GM23338 (cell line): ENCODE measurements at regions not wholly inside any gene's neighbourhood (a gene's known extent, or its start where the extent isn't known, plus 50 kb on each side); places are given as distances from the start of the nearest gene placed in this dataset.

Experiments used
- ATAC-seq: fragments of 200-7000 bp; cut with Tn5 transposase; 3 replicates; pipeline ENCODE4 v1.9.1; 2020
- DNase-seq: peaks from one replicate; pipeline ENCODE4 v3.0.0-alpha.2; 2015; ENCODE audit warnings: low spot score
- H2AFZ ChIP-seq: fragments of 200-600 bp; sonication (generic); 2 replicates; pipeline ENCODE4 v1.8.0; 2016; ENCODE audit warnings: antibody characterized with exemption, mild to moderate bottlenecking, moderate library complexity
- H3F3A ChIP-seq: fragments of 200-600 bp; sonication (generic); replicated peaks from 2 replicates; pipeline ENCODE4 v1.8.0; 2017; ENCODE audit warnings: antibody characterized with exemption, mixed run types, low read depth
- H3K27ac ChIP-seq: fragments of 200-600 bp; sonication (generic); 2 replicates; pipeline ENCODE4 v1.6.1; 2016; ENCODE audit warnings: low read depth
- H3K27me3 ChIP-seq: fragments of 200-600 bp; sonication (generic); 2 replicates; pipeline ENCODE4 v1.8.0; 2016; ENCODE audit warnings: mild to moderate bottlenecking, mixed run types, moderate library complexity; ENCODE audit not compliant: insufficient read depth
- H3K36me3 ChIP-seq: fragments of 200-600 bp; sonication (generic); 2 replicates; pipeline ENCODE4 v1.8.0; 2016; ENCODE audit warnings: mild to moderate bottlenecking; ENCODE audit not compliant: insufficient read depth
- H3K4me1 ChIP-seq: fragments of 200-600 bp; sonication (generic); 2 replicates; pipeline ENCODE4 v1.8.0; 2016; ENCODE audit warnings: mild to moderate bottlenecking, moderate library complexity; ENCODE audit not compliant: insufficient read depth
- H3K4me2 ChIP-seq: fragments of 200-600 bp; sonication (generic); 2 replicates; pipeline ENCODE4 v1.7.1; 2017; ENCODE audit warnings: mixed run types
- H3K4me3 ChIP-seq: fragments of 200-600 bp; sonication (generic); 2 replicates; pipeline ENCODE4 v1.6.1; 2016; ENCODE audit warnings: mixed run types
- H3K79me2 ChIP-seq: fragments of 200-600 bp; sonication (generic); replicated peaks from 2 replicates; pipeline ENCODE4 v1.8.0; 2017; ENCODE audit warnings: mild to moderate bottlenecking; ENCODE audit not compliant: insufficient read depth
- H3K9me2 ChIP-seq: fragments of 200-600 bp; sonication (generic); 2 replicates; pipeline ENCODE4 v1.8.0; 2017; ENCODE audit not compliant: insufficient read depth
- H4K20me1 ChIP-seq: fragments of 200-600 bp; sonication (generic); replicated peaks from 2 replicates; pipeline ENCODE4 v1.8.0; 2017; ENCODE audit warnings: mild to moderate bottlenecking; ENCODE audit not compliant: insufficient read depth
- H3K27ac Mint-ChIP-seq: 2 replicates; pipeline ENCODE4 v1.8.0; 2020; ENCODE audit warnings: inconsistent platforms, mild to moderate bottlenecking, moderate library complexity, mixed read lengths
- H3K27me3 Mint-ChIP-seq: 3 replicates; pipeline ENCODE4 v1.8.0; 2022; ENCODE audit warnings: low read depth, mild to moderate bottlenecking, moderate library complexity, mixed read lengths, inconsistent platforms; ENCODE audit not compliant: insufficient read depth, poor library complexity
- H3K36me3 Mint-ChIP-seq: 3 replicates; pipeline ENCODE4 v1.8.0; 2021; ENCODE audit warnings: low read depth, mild to moderate bottlenecking, inconsistent platforms, moderate library complexity, mixed read lengths
- H3K4me1 Mint-ChIP-seq: 3 replicates; pipeline ENCODE4 v1.8.0; 2020; ENCODE audit warnings: mild to moderate bottlenecking, inconsistent platforms, mixed read lengths
- H3K4me3 Mint-ChIP-seq: 3 replicates; pipeline ENCODE4 v1.8.0; 2021; ENCODE audit warnings: moderate library complexity, mild to moderate bottlenecking, inconsistent platforms, mixed read lengths
- H3K9me3 Mint-ChIP-seq: 3 replicates; pipeline ENCODE4 v1.8.0; 2020; ENCODE audit warnings: moderate library complexity, mild to moderate bottlenecking, inconsistent platforms, mixed read lengths
- CREB1 ChIP-seq: fragments of 250-450 bp; sonication (Bioruptor Pico); IDR thresholded peaks from 2 replicates; pipeline ENCODE4 v1.5.0; 2020; ENCODE audit warnings: low read depth, mild to moderate bottlenecking, moderate library complexity
- EZH2phosphoT487 ChIP-seq: fragments of 200-600 bp; sonication (generic); IDR thresholded peaks from one replicate; pipeline ENCODE4 v1.8.1; 2018; ENCODE audit warnings: antibody characterized with exemption; ENCODE audit not compliant: unreplicated experiment
- JUNB ChIP-seq: IDR thresholded peaks from one replicate; pipeline ENCODE4 v1.6.1; 2016; ENCODE audit warnings: antibody characterized with exemption; ENCODE audit not compliant: unreplicated experiment
- NANOG ChIP-seq: IDR thresholded peaks from 2 replicates; pipeline ENCODE4 v1.6.1; 2016; ENCODE audit warnings: antibody characterized with exemption, borderline replicate concordance
- STAT1 ChIP-seq: IDR thresholded peaks from one replicate; pipeline ENCODE4 v1.6.1; 2016; ENCODE audit warnings: antibody characterized with exemption; ENCODE audit not compliant: unreplicated experiment
- ZNF114 ChIP-seq: fragments of 250-450 bp; sonication (Bioruptor Pico); IDR thresholded peaks from 2 replicates; pipeline ENCODE4 v1.5.0; 2020; ENCODE audit warnings: mild to moderate bottlenecking, moderate library complexity
- TF ChIP-seq, protein P1 (sequence below): fragments of 250-450 bp; sonication (Bioruptor Pico); IDR thresholded peaks from 2 replicates; pipeline ENCODE4 v1.5.0; 2020; ENCODE audit warnings: mild to moderate bottlenecking, moderate library complexity
- TF ChIP-seq, protein P2 (sequence below): IDR thresholded peaks from 2 replicates; pipeline ENCODE4 v1.6.1; 2016; ENCODE audit warnings: antibody characterized with exemption
- TF ChIP-seq, protein P3 (sequence below): IDR thresholded peaks from one replicate; pipeline ENCODE4 v1.6.1; 2018; ENCODE audit warnings: antibody characterized with exemption; ENCODE audit not compliant: unreplicated experiment

DNA sequence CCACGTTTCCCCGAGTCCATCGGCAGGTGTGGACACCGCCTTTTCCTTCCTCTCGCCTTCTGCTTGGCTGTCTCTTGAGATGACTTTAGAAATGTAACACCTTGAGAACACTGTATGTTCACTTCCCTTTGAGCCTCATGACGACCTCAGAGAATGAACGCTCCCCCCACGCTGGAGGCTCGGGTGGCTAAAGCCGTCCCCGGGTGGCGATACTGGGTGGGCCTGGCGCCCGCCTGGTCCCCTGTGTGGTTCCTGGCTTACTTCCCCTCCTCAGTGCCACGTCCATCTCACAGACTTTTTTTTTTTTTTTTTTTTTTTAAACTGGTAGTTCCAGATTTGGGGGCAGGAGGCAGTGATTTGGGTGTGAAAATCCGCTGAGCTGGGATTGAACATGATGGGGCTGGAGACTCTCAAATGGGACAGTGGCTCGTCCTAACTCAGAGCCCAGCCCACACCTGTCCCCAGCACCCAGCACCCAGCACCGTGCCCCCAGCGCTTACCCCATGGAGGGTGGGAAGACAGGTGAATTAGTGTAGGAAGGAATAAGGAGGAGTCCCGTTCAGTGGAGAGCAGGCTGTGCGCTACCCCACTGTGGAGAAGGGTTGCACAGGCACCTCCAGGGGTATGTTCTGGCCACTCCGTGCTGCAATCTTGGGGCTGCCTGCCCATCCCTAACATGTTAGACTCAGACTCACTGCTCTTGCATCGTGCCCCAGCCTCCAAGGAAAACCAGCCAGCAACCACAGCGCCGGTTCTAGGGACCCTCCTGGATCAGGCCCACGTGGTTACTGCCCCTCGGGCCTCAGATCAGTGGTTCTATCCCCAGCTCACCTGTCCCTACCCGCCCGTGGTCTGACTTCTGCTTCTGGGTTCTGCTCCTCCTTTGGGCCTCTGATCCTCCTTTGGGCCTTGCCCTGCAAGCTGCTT lies 174.0 kb downstream of the ASB1 start (continued):
- TF ChIP-seq, protein P1, sequence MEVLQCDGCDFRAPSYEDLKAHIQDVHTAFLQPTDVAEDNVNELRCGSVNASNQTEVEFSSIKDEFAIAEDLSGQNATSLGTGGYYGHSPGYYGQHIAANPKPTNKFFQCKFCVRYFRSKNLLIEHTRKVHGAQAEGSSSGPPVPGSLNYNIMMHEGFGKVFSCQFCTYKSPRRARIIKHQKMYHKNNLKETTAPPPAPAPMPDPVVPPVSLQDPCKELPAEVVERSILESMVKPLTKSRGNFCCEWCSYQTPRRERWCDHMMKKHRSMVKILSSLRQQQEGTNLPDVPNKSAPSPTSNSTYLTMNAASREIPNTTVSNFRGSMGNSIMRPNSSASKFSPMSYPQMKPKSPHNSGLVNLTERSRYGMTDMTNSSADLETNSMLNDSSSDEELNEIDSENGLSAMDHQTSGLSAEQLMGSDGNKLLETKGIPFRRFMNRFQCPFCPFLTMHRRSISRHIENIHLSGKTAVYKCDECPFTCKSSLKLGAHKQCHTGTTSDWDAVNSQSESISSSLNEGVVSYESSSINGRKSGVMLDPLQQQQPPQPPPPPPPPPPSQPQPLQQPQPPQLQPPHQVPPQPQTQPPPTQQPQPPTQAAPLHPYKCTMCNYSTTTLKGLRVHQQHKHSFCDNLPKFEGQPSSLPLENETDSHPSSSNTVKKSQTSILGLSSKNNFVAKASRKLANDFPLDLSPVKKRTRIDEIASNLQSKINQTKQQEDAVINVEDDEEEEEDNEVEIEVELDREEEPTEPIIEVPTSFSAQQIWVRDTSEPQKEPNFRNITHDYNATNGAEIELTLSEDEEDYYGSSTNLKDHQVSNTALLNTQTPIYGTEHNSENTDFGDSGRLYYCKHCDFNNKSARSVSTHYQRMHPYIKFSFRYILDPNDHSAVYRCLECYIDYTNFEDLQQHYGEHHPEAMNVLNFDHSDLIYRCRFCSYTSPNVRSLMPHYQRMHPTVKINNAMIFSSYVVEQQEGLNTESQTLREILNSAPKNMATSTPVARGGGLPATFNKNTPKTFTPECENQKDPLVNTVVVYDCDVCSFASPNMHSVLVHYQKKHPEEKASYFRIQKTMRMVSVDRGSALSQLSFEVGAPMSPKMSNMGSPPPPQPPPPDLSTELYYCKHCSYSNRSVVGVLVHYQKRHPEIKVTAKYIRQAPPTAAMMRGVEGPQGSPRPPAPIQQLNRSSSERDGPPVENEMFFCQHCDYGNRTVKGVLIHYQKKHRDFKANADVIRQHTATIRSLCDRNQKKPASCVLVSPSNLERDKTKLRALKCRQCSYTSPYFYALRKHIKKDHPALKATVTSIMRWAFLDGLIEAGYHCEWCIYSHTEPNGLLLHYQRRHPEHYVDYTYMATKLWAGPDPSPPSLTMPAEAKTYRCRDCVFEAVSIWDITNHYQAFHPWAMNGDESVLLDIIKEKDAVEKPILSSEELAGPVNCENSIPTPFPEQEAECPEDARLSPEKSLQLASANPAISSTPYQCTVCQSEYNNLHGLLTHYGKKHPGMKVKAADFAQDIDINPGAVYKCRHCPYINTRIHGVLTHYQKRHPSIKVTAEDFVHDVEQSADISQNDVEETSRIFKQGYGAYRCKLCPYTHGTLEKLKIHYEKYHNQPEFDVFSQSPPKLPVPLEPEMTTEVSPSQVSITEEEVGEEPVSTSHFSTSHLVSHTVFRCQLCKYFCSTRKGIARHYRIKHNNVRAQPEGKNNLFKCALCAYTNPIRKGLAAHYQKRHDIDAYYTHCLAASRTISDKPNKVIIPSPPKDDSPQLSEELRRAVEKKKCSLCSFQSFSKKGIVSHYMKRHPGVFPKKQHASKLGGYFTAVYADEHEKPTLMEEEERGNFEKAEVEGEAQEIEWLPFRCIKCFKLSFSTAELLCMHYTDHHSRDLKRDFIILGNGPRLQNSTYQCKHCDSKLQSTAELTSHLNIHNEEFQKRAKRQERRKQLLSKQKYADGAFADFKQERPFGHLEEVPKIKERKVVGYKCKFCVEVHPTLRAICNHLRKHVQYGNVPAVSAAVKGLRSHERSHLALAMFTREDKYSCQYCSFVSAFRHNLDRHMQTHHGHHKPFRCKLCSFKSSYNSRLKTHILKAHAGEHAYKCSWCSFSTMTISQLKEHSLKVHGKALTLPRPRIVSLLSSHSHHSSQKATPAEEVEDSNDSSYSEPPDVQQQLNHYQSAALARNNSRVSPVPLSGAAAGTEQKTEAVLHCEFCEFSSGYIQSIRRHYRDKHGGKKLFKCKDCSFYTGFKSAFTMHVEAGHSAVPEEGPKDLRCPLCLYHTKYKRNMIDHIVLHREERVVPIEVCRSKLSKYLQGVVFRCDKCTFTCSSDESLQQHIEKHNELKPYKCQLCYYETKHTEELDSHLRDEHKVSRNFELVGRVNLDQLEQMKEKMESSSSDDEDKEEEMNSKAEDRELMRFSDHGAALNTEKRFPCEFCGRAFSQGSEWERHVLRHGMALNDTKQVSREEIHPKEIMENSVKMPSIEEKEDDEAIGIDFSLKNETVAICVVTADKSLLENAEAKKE (CRISPR knock-in tag), result no peak
- TF ChIP-seq CREB1 (CRISPR knock-in tag) (no peak), JUNB (no peak), STAT1 (no peak)
- TF ChIP-seq, protein P2, sequence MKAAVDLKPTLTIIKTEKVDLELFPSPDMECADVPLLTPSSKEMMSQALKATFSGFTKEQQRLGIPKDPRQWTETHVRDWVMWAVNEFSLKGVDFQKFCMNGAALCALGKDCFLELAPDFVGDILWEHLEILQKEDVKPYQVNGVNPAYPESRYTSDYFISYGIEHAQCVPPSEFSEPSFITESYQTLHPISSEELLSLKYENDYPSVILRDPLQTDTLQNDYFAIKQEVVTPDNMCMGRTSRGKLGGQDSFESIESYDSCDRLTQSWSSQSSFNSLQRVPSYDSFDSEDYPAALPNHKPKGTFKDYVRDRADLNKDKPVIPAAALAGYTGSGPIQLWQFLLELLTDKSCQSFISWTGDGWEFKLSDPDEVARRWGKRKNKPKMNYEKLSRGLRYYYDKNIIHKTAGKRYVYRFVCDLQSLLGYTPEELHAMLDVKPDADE, result no peak

DNA sequence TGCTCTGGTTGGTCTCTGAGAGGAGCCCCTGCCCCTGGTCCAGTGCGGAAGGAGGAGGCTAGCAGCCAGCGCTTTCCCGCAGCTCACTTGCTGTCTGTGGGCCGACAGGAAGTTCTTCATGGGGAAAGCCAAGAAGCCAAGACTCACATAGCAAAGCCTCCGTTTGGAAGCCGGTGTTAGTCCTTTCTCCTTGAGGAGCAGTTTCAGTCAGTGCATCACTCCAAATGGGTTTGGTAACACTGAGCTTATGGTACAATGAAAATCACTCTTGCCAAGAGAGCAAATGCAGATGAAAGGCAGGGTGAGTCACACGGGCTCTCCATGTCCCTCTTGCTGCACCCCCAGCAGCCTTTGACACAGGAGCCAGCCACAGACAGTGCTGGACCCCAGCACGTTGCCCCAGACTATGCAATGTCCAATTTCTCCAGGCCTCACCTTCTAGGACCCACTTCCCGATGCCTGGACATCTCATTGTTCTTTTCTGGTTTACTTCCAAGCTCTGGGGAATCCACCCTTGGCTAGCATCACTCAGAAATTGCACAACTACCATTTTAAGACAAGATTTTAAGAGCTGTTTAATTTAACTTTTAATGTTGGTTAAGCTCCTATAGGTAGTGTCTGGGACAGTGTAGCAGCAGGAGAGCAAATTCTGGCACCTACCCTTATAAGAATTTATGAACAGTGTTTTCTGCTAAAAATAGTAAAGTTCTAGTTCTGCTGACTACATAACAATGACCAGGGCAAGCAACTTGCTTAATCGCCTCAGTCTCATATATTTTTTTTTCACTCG lies 174.9 kb downstream of the ASB1 start:
- Mint-ChIP-seq H3K27ac (no peak overlapping the region), H3K27me3 (peaks cover 4% of the 10 kb centered on the region), H3K4me1 (no peaks in the 10 kb centered on the region; the same call in 2 of the 3 replicates), H3K4me3 (no peak overlapping the region), H3K36me3 (no peaks in the 10 kb centered on the region; the same call in 2 of the 3 replicates), H3K9me3 (peaks cover 12% of the 10 kb centered on the region; the same call in 2 of the 3 replicates)
- no peak overlapping the region for H3K4me2 ChIP-seq
- H4K20me1 ChIP-seq, result no peaks in the 10 kb centered on the region
- no peak for TF ChIP-seq EZH2phosphoT487
- TF ChIP-seq, protein P3, sequence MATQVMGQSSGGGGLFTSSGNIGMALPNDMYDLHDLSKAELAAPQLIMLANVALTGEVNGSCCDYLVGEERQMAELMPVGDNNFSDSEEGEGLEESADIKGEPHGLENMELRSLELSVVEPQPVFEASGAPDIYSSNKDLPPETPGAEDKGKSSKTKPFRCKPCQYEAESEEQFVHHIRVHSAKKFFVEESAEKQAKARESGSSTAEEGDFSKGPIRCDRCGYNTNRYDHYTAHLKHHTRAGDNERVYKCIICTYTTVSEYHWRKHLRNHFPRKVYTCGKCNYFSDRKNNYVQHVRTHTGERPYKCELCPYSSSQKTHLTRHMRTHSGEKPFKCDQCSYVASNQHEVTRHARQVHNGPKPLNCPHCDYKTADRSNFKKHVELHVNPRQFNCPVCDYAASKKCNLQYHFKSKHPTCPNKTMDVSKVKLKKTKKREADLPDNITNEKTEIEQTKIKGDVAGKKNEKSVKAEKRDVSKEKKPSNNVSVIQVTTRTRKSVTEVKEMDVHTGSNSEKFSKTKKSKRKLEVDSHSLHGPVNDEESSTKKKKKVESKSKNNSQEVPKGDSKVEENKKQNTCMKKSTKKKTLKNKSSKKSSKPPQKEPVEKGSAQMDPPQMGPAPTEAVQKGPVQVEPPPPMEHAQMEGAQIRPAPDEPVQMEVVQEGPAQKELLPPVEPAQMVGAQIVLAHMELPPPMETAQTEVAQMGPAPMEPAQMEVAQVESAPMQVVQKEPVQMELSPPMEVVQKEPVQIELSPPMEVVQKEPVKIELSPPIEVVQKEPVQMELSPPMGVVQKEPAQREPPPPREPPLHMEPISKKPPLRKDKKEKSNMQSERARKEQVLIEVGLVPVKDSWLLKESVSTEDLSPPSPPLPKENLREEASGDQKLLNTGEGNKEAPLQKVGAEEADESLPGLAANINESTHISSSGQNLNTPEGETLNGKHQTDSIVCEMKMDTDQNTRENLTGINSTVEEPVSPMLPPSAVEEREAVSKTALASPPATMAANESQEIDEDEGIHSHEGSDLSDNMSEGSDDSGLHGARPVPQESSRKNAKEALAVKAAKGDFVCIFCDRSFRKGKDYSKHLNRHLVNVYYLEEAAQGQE, result no peak
- no peak for TF ChIP-seq ZNF114 (CRISPR knock-in tag)
- no peak for TF ChIP-seq NANOG
- DNase-seq (no peak), ATAC-seq (peak; percentile 31; the same call in 2 of the 3 replicates)
- H3F3A ChIP-seq, result no peaks in the 10 kb centered on the region
- H3K4me3 ChIP-seq, result no peak overlapping the region
- H3K27me3 ChIP-seq, result no peaks in the 10 kb centered on the region
- no peaks in the 10 kb centered on the region for H3K36me3 ChIP-seq
- H3K4me1 ChIP-seq, result no peaks in the 10 kb centered on the region
- H3K9me2 ChIP-seq, result no peaks in the 10 kb centered on the region
- no peaks in the 10 kb centered on the region for H3K79me2 ChIP-seq
- H2AFZ ChIP-seq, result no peak overlapping the region
- H3K27ac ChIP-seq, result no peak overlapping the region
